ENCODE measurements at regions not wholly inside any gene's neighbourhood (a gene's known extent, or its start where the extent isn't known, plus 50 kb on each side); places are given as distances from the start of the nearest gene placed in this dataset.

DNA sequence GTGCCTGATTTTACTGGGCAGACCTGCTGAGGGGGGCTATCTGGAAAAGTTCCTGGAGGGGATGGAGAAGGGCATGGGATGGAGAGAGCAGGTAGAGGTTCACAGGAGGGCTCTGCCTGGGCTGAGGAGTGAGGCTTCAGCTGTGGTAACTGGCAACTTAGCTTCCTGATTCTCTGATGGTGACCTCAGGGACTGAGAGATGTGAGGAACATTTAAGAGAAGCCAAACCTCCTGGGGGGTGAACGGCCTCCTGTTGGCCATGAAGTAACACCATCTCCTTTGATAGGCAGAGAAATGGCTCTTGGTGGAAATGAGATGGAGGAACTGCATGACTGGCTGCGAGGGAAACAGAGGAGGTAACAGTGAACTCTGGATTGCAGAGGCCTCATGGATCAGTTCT lies 97.3 kb upstream of the ROPN1 start:
- no peak overlapping the region for H3K27ac Mint-ChIP-seq
- no peaks in the 10 kb centered on the region for H3K27me3 ChIP-seq (ENCODE audit: control insufficient read depth in 2 of 2, insufficient read depth in 2 of 2, low read length in 2 of 2)
- H4K20me1 ChIP-seq (ENCODE audit: insufficient read depth, low read length): no peaks in the 10 kb centered on the region
- TF ChIP-seq, protein P1, sequence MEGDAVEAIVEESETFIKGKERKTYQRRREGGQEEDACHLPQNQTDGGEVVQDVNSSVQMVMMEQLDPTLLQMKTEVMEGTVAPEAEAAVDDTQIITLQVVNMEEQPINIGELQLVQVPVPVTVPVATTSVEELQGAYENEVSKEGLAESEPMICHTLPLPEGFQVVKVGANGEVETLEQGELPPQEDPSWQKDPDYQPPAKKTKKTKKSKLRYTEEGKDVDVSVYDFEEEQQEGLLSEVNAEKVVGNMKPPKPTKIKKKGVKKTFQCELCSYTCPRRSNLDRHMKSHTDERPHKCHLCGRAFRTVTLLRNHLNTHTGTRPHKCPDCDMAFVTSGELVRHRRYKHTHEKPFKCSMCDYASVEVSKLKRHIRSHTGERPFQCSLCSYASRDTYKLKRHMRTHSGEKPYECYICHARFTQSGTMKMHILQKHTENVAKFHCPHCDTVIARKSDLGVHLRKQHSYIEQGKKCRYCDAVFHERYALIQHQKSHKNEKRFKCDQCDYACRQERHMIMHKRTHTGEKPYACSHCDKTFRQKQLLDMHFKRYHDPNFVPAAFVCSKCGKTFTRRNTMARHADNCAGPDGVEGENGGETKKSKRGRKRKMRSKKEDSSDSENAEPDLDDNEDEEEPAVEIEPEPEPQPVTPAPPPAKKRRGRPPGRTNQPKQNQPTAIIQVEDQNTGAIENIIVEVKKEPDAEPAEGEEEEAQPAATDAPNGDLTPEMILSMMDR (IDR thresholded peaks at IDR 0.05): no peak
- H3K9me3 ChIP-seq (replicated peaks in 1 of 2; ENCODE audit: control insufficient read depth in 1 of 2, insufficient read depth in 1 of 2, low read length in 2 of 2): no peaks in the 10 kb centered on the region
- no peak overlapping the region for H3K4me3 ChIP-seq (replicated peaks in 1 of 3; ENCODE audit: low read depth in 2 of 3, low read length in 3 of 3)
- intact Hi-C loops (cut with micrococcal nuclease): no loop called here
- H3K27me3 Mint-ChIP-seq (ENCODE audit: low read depth in 3 of 3): peaks cover 3 to 17% (median 11%) of the 10 kb centered on the region in 3 donors
- H3K4me1 ChIP-seq (ENCODE audit: control insufficient read depth in 1 of 2, insufficient read depth in 2 of 2, low read length in 2 of 2): no peaks in the 10 kb centered on the region
- H3K36me3 Mint-ChIP-seq: no peaks in the 10 kb centered on the region
- H3K79me2 ChIP-seq (ENCODE audit: insufficient read depth, low read length): no peaks in the 10 kb centered on the region
- H3K36me3 ChIP-seq (replicated peaks in 1 of 2; ENCODE audit: control insufficient read depth in 1 of 2, insufficient read depth in 2 of 2, low read length in 2 of 2): no peaks in the 10 kb centered on the region
- no peak for DNase-seq
- no peak overlapping the region for H3K4me3 Mint-ChIP-seq
- H3K9ac ChIP-seq (ENCODE audit: insufficient read depth, low read length, poor library complexity, severe bottlenecking): no peak overlapping the region
- no peak overlapping the region for H3K4me2 ChIP-seq (replicated peaks; ENCODE audit: extremely low read depth, low read length, poor library complexity, severe bottlenecking)
- peaks cover 0 to 2% (median 0%) of the 10 kb centered on the region in 7 donors for H3K9me3 Mint-ChIP-seq
- 100% methylated on average over 2 of the region's 2 CpGs for WGBS (ENCODE audit: insufficient coverage)
- no peaks in the 10 kb centered on the region for H3K4me1 Mint-ChIP-seq
- H2AFZ ChIP-seq (ENCODE audit: insufficient read depth, low read depth, low read length, poor library complexity, severe bottlenecking): no peak overlapping the region
- no peak overlapping the region for H3K27ac ChIP-seq (ENCODE audit: low read depth in 1 of 2, low read length in 2 of 2)

DNA sequence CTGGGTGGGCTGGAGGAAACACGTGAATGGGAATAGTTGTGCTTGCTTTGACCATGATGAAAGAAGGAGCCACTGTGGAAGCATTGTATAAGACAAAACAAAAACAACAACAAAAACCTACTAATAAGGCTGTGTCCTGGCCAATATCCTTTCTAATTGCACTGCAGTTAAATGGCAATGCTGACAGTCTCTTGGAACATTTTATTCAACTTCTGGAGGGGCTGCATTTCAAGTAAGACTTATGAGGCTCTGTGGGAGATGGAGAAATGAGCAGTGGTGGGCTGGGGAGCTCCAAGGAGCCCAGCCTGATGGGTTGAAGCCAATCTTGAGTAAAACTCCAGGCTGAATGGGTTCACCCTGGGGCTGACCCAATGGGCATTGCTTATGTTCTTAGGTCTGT lies 99.8 kb upstream of the ROPN1 start:
- no peaks in the 10 kb centered on the region for H3K36me3 Mint-ChIP-seq
- H3K4me3 Mint-ChIP-seq: no peak overlapping the region
- Histone ChIP-seq H3K4me3 (replicated peaks in 1 of 3; ENCODE audit: low read depth in 2 of 3, low read length in 3 of 3) (no peak overlapping the region), H4K20me1 (ENCODE audit: insufficient read depth, low read length) (no peaks in the 10 kb centered on the region), H3K4me1 (ENCODE audit: control insufficient read depth in 1 of 2, insufficient read depth in 2 of 2, low read length in 2 of 2) (no peaks in the 10 kb centered on the region), H2AFZ (ENCODE audit: insufficient read depth, low read depth, low read length, poor library complexity, severe bottlenecking) (no peak overlapping the region), H3K36me3 (replicated peaks in 1 of 2; ENCODE audit: control insufficient read depth in 1 of 2, insufficient read depth in 2 of 2, low read length in 2 of 2) (no peaks in the 10 kb centered on the region), H3K27ac (ENCODE audit: low read depth in 1 of 2, low read length in 2 of 2) (no peak overlapping the region), H3K79me2 (ENCODE audit: insufficient read depth, low read length) (no peaks in the 10 kb centered on the region), H3K27me3 (ENCODE audit: control insufficient read depth in 2 of 2, insufficient read depth in 2 of 2, low read length in 2 of 2) (no peaks in the 10 kb centered on the region), H3K4me2 (replicated peaks; ENCODE audit: extremely low read depth, low read length, poor library complexity, severe bottlenecking) (no peak overlapping the region), H3K9me3 (replicated peaks in 1 of 2; ENCODE audit: control insufficient read depth in 1 of 2, insufficient read depth in 1 of 2, low read length in 2 of 2) (no peaks in the 10 kb centered on the region), H3K9ac (ENCODE audit: insufficient read depth, low read length, poor library complexity, severe bottlenecking) (no peak overlapping the region)
- no CpG with 5 or more reads among the region's 1 CpG for WGBS (ENCODE audit: insufficient coverage)
- no peaks in the 10 kb centered on the region for H3K4me1 Mint-ChIP-seq
- TF ChIP-seq, protein P1 (IDR thresholded peaks at IDR 0.05): no peak
- intact Hi-C loops (cut with micrococcal nuclease): no loop called here
- no peak overlapping the region for H3K27ac Mint-ChIP-seq
- DNase-seq: no peak
- H3K9me3 Mint-ChIP-seq: peaks cover 0 to 2% (median 0%) of the 10 kb centered on the region in 7 donors
- peaks cover 6 to 20% (median 19%) of the 10 kb centered on the region in 3 donors for H3K27me3 Mint-ChIP-seq (ENCODE audit: low read depth in 3 of 3)

Data from CD14-positive monocyte (primary cell).